ENCODE measurements at regions not wholly inside any gene's neighbourhood (a gene's known extent, or its start where the extent isn't known, plus 50 kb on each side); places are given as distances from the start of the nearest gene placed in this dataset.

GRCh38 chr5:173809014-173809413 lies 79.1 kb upstream of the CPEB4 start:
- no peak for DNase-seq (ENCODE audit: low spot score)
- TF ChIP-seq ELF4 (CRISPR knock-in tag; IDR thresholded peaks at IDR 0.05; ENCODE audit: low read depth) (no peak), OVOL2 (CRISPR knock-in tag; IDR thresholded peaks at IDR 0.05; ENCODE audit: borderline replicate concordance) (no peak), FOXK1 (CRISPR knock-in tag; IDR thresholded peaks at IDR 0.05) (no peak), GTF2I (CRISPR knock-in tag; conservative IDR thresholded peaks at IDR 0.05) (no peak), PRDM15 (CRISPR knock-in tag; IDR thresholded peaks at IDR 0.05) (no peak), AR (CRISPR knock-in tag; IDR thresholded peaks at IDR 0.05) (no peak), CBFB (CRISPR knock-in tag; IDR thresholded peaks at IDR 0.05; ENCODE audit: low read depth) (no peak), E2F1 (CRISPR knock-in tag; IDR thresholded peaks at IDR 0.05) (no peak), PRRX2 (CRISPR knock-in tag; IDR thresholded peaks at IDR 0.05) (no peak)
- ChIA-PET CTCF (interaction anchor here (0.6 kb wide), 1 partner anchor 14 kb away, joined by 4 read pairs; no protein-coding TSS in a partner anchor), POLR2A (no interaction called here)
- peaks cover 3% of the 10 kb centered on the region for H3K4me1 Mint-ChIP-seq
- peaks cover 23% of the 10 kb centered on the region for H3K9me3 Mint-ChIP-seq
- H3K36me3 Mint-ChIP-seq: peaks cover 8% of the 10 kb centered on the region
- no peak overlapping the region for H3K4me3 Mint-ChIP-seq
- H3K27ac Mint-ChIP-seq: no peak overlapping the region
- no peaks in the 10 kb centered on the region for H3K27me3 Mint-ChIP-seq (ENCODE audit: low read depth)
- ATAC-seq: no peak

- H3K4me1 Mint-ChIP-seq: peaks cover 12% of the 10 kb centered on the region
- CTCF ChIA-PET: no interaction called here
- no peak for ATAC-seq
- H3K9me3 Mint-ChIP-seq: peaks cover 23% of the 10 kb centered on the region
- no peaks in the 10 kb centered on the region for H3K27me3 Mint-ChIP-seq (ENCODE audit: low read depth)
- no peak overlapping the region for H3K27ac Mint-ChIP-seq
- H3K36me3 Mint-ChIP-seq: peaks cover 2% of the 10 kb centered on the region; the same call in 1 of the 2 replicates
- POLR2A ChIA-PET: no interaction called here
- no peak overlapping the region for H3K4me3 Mint-ChIP-seq
- no peak for DNase-seq (ENCODE audit: low spot score)
- TF ChIP-seq ZSCAN18 (CRISPR knock-in tag; IDR thresholded peaks at IDR 0.05): no peak
- no peak for TF ChIP-seq MLX (CRISPR knock-in tag; IDR thresholded peaks at IDR 0.05)
- TF ChIP-seq ATF3 (CRISPR knock-in tag; conservative IDR thresholded peaks at IDR 0.05): no peak
- no peak for TF ChIP-seq TCF7 (CRISPR knock-in tag; IDR thresholded peaks at IDR 0.05; ENCODE audit: low read depth)
- no peak for TF ChIP-seq AR (CRISPR knock-in tag; IDR thresholded peaks at IDR 0.05)
- no peak for TF ChIP-seq ESRRA (CRISPR knock-in tag; IDR thresholded peaks at IDR 0.05; ENCODE audit: borderline replicate concordance)
- TF ChIP-seq E2F4 (CRISPR knock-in tag; IDR thresholded peaks at IDR 0.05; ENCODE audit: borderline replicate concordance, low read depth): no peak
- TF ChIP-seq ATF6 (CRISPR knock-in tag; IDR thresholded peaks at IDR 0.05): no peak
Observed at GRCh38 chr5:173812811-173813550, 75.2 kb upstream of the CPEB4 start.

Data from WTC11 (cell line).